GM12891 (cell line): ENCODE measurements at regions not wholly inside any gene's neighbourhood (a gene's known extent, or its start where the extent isn't known, plus 50 kb on each side); places are given as distances from the start of the nearest gene placed in this dataset.

Experiments
- DNase-seq: peaks from one replicate; pipeline ENCODE4 v3.0.0; 2011; ENCODE audit warnings: low spot score; ENCODE audit not compliant: insufficient read length
- FAIRE-seq: peaks from 2 replicates; lab custom pipeline; 2011; peaks lifted over from hg19 to GRCh38; lab: Jason Lieb, UNC
- PAX5 ChIP-seq: IDR thresholded peaks from 2 replicates; pipeline ENCODE4 v1.6.1; 2011; ENCODE audit warnings: low read length, moderate library complexity, mild to moderate bottlenecking; ENCODE audit not compliant: insufficient read depth, severe bottlenecking
- POLR2A ChIP-seq: IDR thresholded peaks from 2 replicates; pipeline ENCODE4 v1.6.1; 2011; ENCODE audit warnings: low read depth, low read length, control low read depth
- POLR2AphosphoS5 ChIP-seq: IDR thresholded peaks from 2 replicates; pipeline ENCODE4 v1.6.1; 2011; ENCODE audit warnings: low read depth, low read length, control low read depth
- POU2F2 ChIP-seq: IDR thresholded peaks from 2 replicates; pipeline ENCODE4 v1.6.1; 2011; ENCODE audit warnings: low read depth, mild to moderate bottlenecking, control low read depth, low read length, moderate library complexity
- SPI1 ChIP-seq: IDR thresholded peaks from 2 replicates; pipeline ENCODE4 v1.6.1; 2011; ENCODE audit warnings: low read depth, low read length, control low read depth
- TAF1 ChIP-seq: IDR thresholded peaks from 2 replicates; pipeline ENCODE4 v1.6.1; 2011; ENCODE audit warnings: low read depth, low read length, control low read depth

GRCh38 chr13:64471916-64472315, 2758.2 kb downstream of the PCDH9 start:
- FAIRE-seq (no peak), DNase-seq (no peak)
- TF ChIP-seq POLR2AphosphoS5 (no peak), POU2F2 (no peak), POLR2A (no peak), PAX5 (no peak), TAF1 (no peak), SPI1 (no peak)

- no peak for FAIRE-seq
- DNase-seq, result no peak
- TF ChIP-seq POU2F2 (no peak), POLR2A (no peak), PAX5 (no peak), TAF1 (no peak), POLR2AphosphoS5 (no peak), SPI1 (no peak)
Observed at GRCh38 chr13:64470751-64471150, 2759.4 kb downstream of the PCDH9 start.

GRCh38 chr13:64459778-64460177, 2770.4 kb downstream of the PCDH9 start:
- no peak for FAIRE-seq
- no peak for TF ChIP-seq PAX5
- TF ChIP-seq POLR2AphosphoS5, result no peak
- no peak for TF ChIP-seq TAF1
- no peak for TF ChIP-seq SPI1
- no peak for TF ChIP-seq POU2F2
- no peak for TF ChIP-seq POLR2A

GRCh38 chr13:64457976-64458375, 2772.2 kb downstream of the PCDH9 start:
- FAIRE-seq, result no peak
- no peak for TF ChIP-seq SPI1
- TF ChIP-seq PAX5, result no peak
- TF ChIP-seq POLR2AphosphoS5, result no peak
- TF ChIP-seq POU2F2, result no peak
- TF ChIP-seq TAF1, result no peak
- TF ChIP-seq POLR2A, result no peak
- DNase-seq, result no peak

More at GRCh38 chr13:64459778-64460177, 2770.4 kb downstream of the PCDH9 start:
- no peak for DNase-seq

- TF ChIP-seq POU2F2, result no peak
- TF ChIP-seq SPI1, result no peak
- no peak for TF ChIP-seq PAX5
- no peak for TF ChIP-seq POLR2AphosphoS5
- no peak for TF ChIP-seq TAF1
- no peak for TF ChIP-seq POLR2A
- DNase-seq (no peak), FAIRE-seq (no peak)
Observed at GRCh38 chr13:64455124-64455523, 2775.0 kb downstream of the PCDH9 start.

- no peak for TF ChIP-seq POU2F2
- no peak for TF ChIP-seq POLR2A
- TF ChIP-seq TAF1, result no peak
- TF ChIP-seq POLR2AphosphoS5, result no peak
- no peak for TF ChIP-seq SPI1
- no peak for DNase-seq
- FAIRE-seq, result no peak
Observed at GRCh38 chr13:64453831-64454230, 2776.3 kb downstream of the PCDH9 start.

- DNase-seq (no peak), FAIRE-seq (no peak)
- no peak for TF ChIP-seq PAX5
- no peak for TF ChIP-seq POLR2AphosphoS5
- no peak for TF ChIP-seq POU2F2
- TF ChIP-seq SPI1, result no peak
- no peak for TF ChIP-seq TAF1
- no peak for TF ChIP-seq POLR2A
Observed at GRCh38 chr13:64446372-64446771, 2783.8 kb downstream of the PCDH9 start.

- DNase-seq (no peak), FAIRE-seq (no peak)
- TF ChIP-seq POLR2AphosphoS5 (no peak), POU2F2 (no peak), SPI1 (no peak), TAF1 (no peak), POLR2A (no peak), PAX5 (no peak)
Observed at GRCh38 chr13:64441740-64442139, 2788.4 kb downstream of the PCDH9 start.

- no peak for TF ChIP-seq POLR2A
- no peak for TF ChIP-seq TAF1
- no peak for TF ChIP-seq SPI1
- TF ChIP-seq PAX5, result no peak
- no peak for TF ChIP-seq POU2F2
- TF ChIP-seq POLR2AphosphoS5, result no peak
- DNase-seq (no peak), FAIRE-seq (no peak)
Observed at GRCh38 chr13:64438084-64438483, 2792.1 kb downstream of the PCDH9 start.

GRCh38 chr13:64429691-64430090, 2800.4 kb downstream of the PCDH9 start:
- no peak for TF ChIP-seq SPI1
- no peak for FAIRE-seq
- no peak for DNase-seq

GRCh38 chr13:64428196-64428595, 2801.9 kb downstream of the PCDH9 start:
- no peak for DNase-seq
- TF ChIP-seq POU2F2, result no peak
- no peak for TF ChIP-seq PAX5
- TF ChIP-seq TAF1, result no peak
- no peak for TF ChIP-seq POLR2A
- TF ChIP-seq SPI1, result no peak
- TF ChIP-seq POLR2AphosphoS5, result no peak
- no peak for FAIRE-seq
